NOMO-1 treated with dmso at 0.1 percent for 144 hours (cell line): ENCODE measurements at regions not wholly inside any gene's neighbourhood (a gene's known extent, or its start where the extent isn't known, plus 50 kb on each side); places are given as distances from the start of the nearest gene placed in this dataset.

Source experiments
- DNase-seq: peaks from one replicate; lab custom pipeline; 2025; ENCODE audit not compliant: unreplicated experiment; lab: John Stamatoyannopoulos, UW

- DNase-seq, result no peak
Observed at GRCh38 chr6:165825256-165825815, 162.3 kb upstream of the PDE10A start.

GRCh38 chr6:165823609-165824326 lies 160.7 kb upstream of the PDE10A start:
- no peak for DNase-seq

GRCh38 chr6:165822501-165822900 lies 159.5 kb upstream of the PDE10A start:
- no peak for DNase-seq

- DNase-seq, result no peak
Observed at GRCh38 chr6:165821754-165822153, 158.7 kb upstream of the PDE10A start.

GRCh38 chr6:165820934-165821333 lies 157.9 kb upstream of the PDE10A start:
- DNase-seq, result no peak

GRCh38 chr6:165820407-165820806 lies 157.4 kb upstream of the PDE10A start:
- DNase-seq, result no peak

- DNase-seq, result no peak
Observed at GRCh38 chr6:165819394-165819793, 156.4 kb upstream of the PDE10A start.

- DNase-seq, result no peak
Observed at GRCh38 chr6:165818200-165818599, 155.2 kb upstream of the PDE10A start.

GRCh38 chr6:165817771-165818170 lies 154.7 kb upstream of the PDE10A start:
- DNase-seq, result no peak

- DNase-seq, result no peak
Observed at GRCh38 chr6:165817148-165817547, 154.1 kb upstream of the PDE10A start.

- no peak for DNase-seq
Observed at GRCh38 chr6:165814679-165815078, 151.6 kb upstream of the PDE10A start.

GRCh38 chr6:165811512-165811911 lies 148.5 kb upstream of the PDE10A start:
- no peak for DNase-seq

GRCh38 chr6:165808021-165808420 lies 145.0 kb upstream of the PDE10A start:
- DNase-seq, result no peak

GRCh38 chr6:165807249-165807960 lies 144.4 kb upstream of the PDE10A start:
- no peak for DNase-seq

- DNase-seq, result no peak
Observed at GRCh38 chr6:165806126-165806810, 143.2 kb upstream of the PDE10A start.

GRCh38 chr6:165805636-165806035 lies 142.6 kb upstream of the PDE10A start:
- DNase-seq, result no peak

- no peak for DNase-seq
Observed at GRCh38 chr6:165805067-165805555, 142.1 kb upstream of the PDE10A start.

- DNase-seq, result no peak
Observed at GRCh38 chr6:165804331-165805066, 141.5 kb upstream of the PDE10A start.

GRCh38 chr6:165800337-165800736 lies 137.3 kb upstream of the PDE10A start:
- DNase-seq, result no peak

GRCh38 chr6:165799391-165800153 lies 136.5 kb upstream of the PDE10A start:
- DNase-seq, result no peak
